Keratinocyte (primary cell): ENCODE measurements at regions not wholly inside any gene's neighbourhood (a gene's known extent, or its start where the extent isn't known, plus 50 kb on each side); places are given as distances from the start of the nearest gene placed in this dataset.

Source experiments
- CTCF ChIP-seq, 3 experiments: IDR thresholded peaks in 1 of 3; conservative IDR thresholded peaks in 1 of 3; optimal IDR thresholded peaks in 1 of 3; 2 replicates in 2 of 3; 3 replicates in 1 of 3; pipeline versions ENCODE3 to v1.5.1; 2011; ENCODE audit warnings: low read length in 3 of 3, mild to moderate bottlenecking in 3 of 3, moderate library complexity in 2 of 3, control low read depth in 1 of 3, inconsistent platforms in 1 of 3; ENCODE audit not compliant: insufficient read depth in 2 of 3; ENCODE audit errors: extremely low read depth in 1 of 3
- EZH2 ChIP-seq: IDR thresholded peaks from one replicate; pipeline ENCODE4 v1.6.1; 2012; ENCODE audit warnings: inconsistent platforms, mild to moderate bottlenecking, low read length, moderate library complexity

DNA sequence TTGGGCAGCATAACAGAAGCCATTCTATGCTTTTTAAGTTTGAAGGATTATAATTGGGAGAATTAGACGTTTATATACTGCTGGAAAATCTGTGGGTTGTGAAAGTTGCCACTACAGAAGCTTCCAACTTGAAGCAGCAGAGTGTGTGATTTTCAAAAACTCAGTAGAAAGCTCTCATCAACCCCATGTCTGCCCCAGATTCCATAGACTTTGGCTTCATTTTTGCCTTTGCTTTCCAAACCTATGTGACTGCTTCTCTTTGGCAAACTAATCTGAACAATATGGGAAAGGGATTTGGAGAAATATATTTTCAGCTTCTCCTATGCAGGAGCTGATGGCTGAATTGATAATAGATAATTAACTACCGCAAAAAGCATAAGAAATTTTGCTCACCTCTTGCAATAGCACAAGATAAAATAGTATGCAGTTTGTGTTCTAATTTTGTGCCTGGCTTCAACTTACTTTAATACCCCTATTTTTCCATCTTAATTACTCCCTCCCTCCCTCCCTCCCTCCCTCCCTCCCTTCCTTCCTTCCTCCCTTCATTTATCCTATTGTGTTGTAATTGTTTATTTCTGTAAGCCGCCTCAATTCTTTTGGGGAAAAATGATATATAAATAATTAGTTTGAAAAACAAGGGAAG is 214.1 kb upstream of the HS3ST5 start:
- TF ChIP-seq CTCF (optimal IDR thresholded peaks at IDR 0.05 in 1 of 3, IDR thresholded peaks at IDR 0.05 in 1 of 3, conservative IDR thresholded peaks at IDR 0.05 in 1 of 3; ENCODE audit: extremely low read depth in 1 of 3, insufficient read depth in 2 of 3, low read length in 3 of 3) (no peak), EZH2 (no peak)
